Astrocyte of the spinal cord (primary cell): ENCODE measurements at regions not wholly inside any gene's neighbourhood (a gene's known extent, or its start where the extent isn't known, plus 50 kb on each side); places are given as distances from the start of the nearest gene placed in this dataset.

ENCODE experiments used
- DNase-seq: peaks from one replicate; pipeline ENCODE4 v3.0.0; 2011; ENCODE audit warnings: low read depth, low spot score
- H3K4me3 ChIP-seq: 2 replicates; pipeline ENCODE4 v1.5.1; 2011; ENCODE audit warnings: low read depth, mild to moderate bottlenecking, low read length, moderate library complexity
- CTCF ChIP-seq: IDR thresholded peaks from 2 replicates; pipeline ENCODE4 v1.5.1; 2012; ENCODE audit warnings: low read depth, mild to moderate bottlenecking, low read length, inconsistent platforms
- in situ Hi-C: cut with HindIII; loops from 2 replicates; pipeline ENCODE4 v1.10.0; 2017; ENCODE audit warnings: low sequenced_read_pairs

GRCh38 chr3:23644099-23644498, 161.7 kb upstream of the UBE2E1 start:
- DNase-seq: no peak
- H3K4me3 ChIP-seq: no peak overlapping the region
- TF ChIP-seq CTCF: no peak
- in situ Hi-C loops: no loop called here

- no peak for DNase-seq
- no peak overlapping the region for H3K4me3 ChIP-seq
- in situ Hi-C loops: no loop called here
- TF ChIP-seq CTCF: no peak
These were observed 161.1 kb upstream of the UBE2E1 start for GRCh38 chr3:23644676-23645075.

- no peak for DNase-seq
- in situ Hi-C loops: no loop called here
- no peak for TF ChIP-seq CTCF
- no peak overlapping the region for H3K4me3 ChIP-seq
These were observed 160.1 kb upstream of the UBE2E1 start for GRCh38 chr3:23645533-23646183.

- in situ Hi-C loops: no loop called here
- no peak for TF ChIP-seq CTCF
- no peak overlapping the region for H3K4me3 ChIP-seq
- no peak for DNase-seq
These were observed 159.4 kb upstream of the UBE2E1 start for GRCh38 chr3:23646184-23646920.

GRCh38 chr3:23647706-23648258, 158.0 kb upstream of the UBE2E1 start:
- H3K4me3 ChIP-seq: no peak overlapping the region
- no peak for TF ChIP-seq CTCF
- DNase-seq: no peak
- in situ Hi-C loops: no loop called here

- TF ChIP-seq CTCF: no peak
- in situ Hi-C loops: no loop called here
- no peak overlapping the region for H3K4me3 ChIP-seq
- DNase-seq: peak; percentile 19
These were observed 157.3 kb upstream of the UBE2E1 start for GRCh38 chr3:23648326-23648995.
